MCF 10A (cell line): ENCODE measurements at regions not wholly inside any gene's neighbourhood (a gene's known extent, or its start where the extent isn't known, plus 50 kb on each side); places are given as distances from the start of the nearest gene placed in this dataset.

Experiments used
- BruUV-seq: library from RNA; stranded (reverse); fragments of 400-500 nt; replicated peaks from 2 replicates; lab custom pipeline; 2021; lab: Mats Ljungman, UMichigan
- CTCF ChIA-PET: fragments of 300-600 bp; sonication (Branson Sonifier 250); formaldehyde crosslinking; extraction: SDS; loops from one replicate; lab custom pipeline; 2021; ENCODE audit warnings: antibody characterized with exemption, inconsistent platforms; lab: Yijun Ruan, JAX
- POLR2A ChIA-PET: fragments of 300-600, 350-650 bp; sonication (Branson Sonifier 250); formaldehyde crosslinking; extraction: SDS; loops from one replicate; lab custom pipeline; 2020; ENCODE audit warnings: antibody characterized with exemption, inconsistent platforms; lab: Yijun Ruan, JAX
- DNase-seq: peaks from one replicate; pipeline ENCODE4 v3.0.0-alpha.2; 2018; ENCODE audit not compliant: unreplicated experiment
- H3K27ac Mint-ChIP-seq: one replicate; pipeline ENCODE4 v1.8.0; 2022; ENCODE audit warnings: mild to moderate bottlenecking, low read depth, mixed read lengths; ENCODE audit not compliant: unreplicated experiment
- H3K27me3 Mint-ChIP-seq: one replicate; pipeline ENCODE4 v1.8.0; 2022; ENCODE audit warnings: mixed read lengths; ENCODE audit not compliant: insufficient read depth, unreplicated experiment
- H3K36me3 Mint-ChIP-seq: one replicate; pipeline ENCODE4 v1.8.0; 2022; ENCODE audit warnings: mild to moderate bottlenecking, moderate library complexity, mixed read lengths; ENCODE audit not compliant: insufficient read depth, unreplicated experiment
- H3K4me1 Mint-ChIP-seq: one replicate; pipeline ENCODE4 v1.8.0; 2022; ENCODE audit warnings: mixed read lengths; ENCODE audit not compliant: insufficient read depth, unreplicated experiment
- H3K4me3 Mint-ChIP-seq: one replicate; pipeline ENCODE4 v1.8.0; 2022; ENCODE audit warnings: mild to moderate bottlenecking, moderate library complexity, mixed read lengths; ENCODE audit not compliant: unreplicated experiment
- H3K9me3 Mint-ChIP-seq: one replicate; pipeline ENCODE4 v1.8.0; 2022; ENCODE audit warnings: mixed read lengths; ENCODE audit not compliant: unreplicated experiment
- CTCF ChIP-seq: fragments of 200-600 bp; IDR thresholded peaks from one replicate; pipeline ENCODE4 v1.8.0; 2022; ENCODE audit warnings: antibody characterized with exemption, mild to moderate bottlenecking; ENCODE audit not compliant: unreplicated experiment
- intact Hi-C: fragments of 100-400 bp; cut with micrococcal nuclease; formaldehyde crosslinking; loops from 2 replicates; pipeline ENCODE4 v1.14.1; 2022

- Mint-ChIP-seq H3K27me3 (no peaks in the 10 kb centered on the region), H3K36me3 (no peaks in the 10 kb centered on the region), H3K4me1 (no peaks in the 10 kb centered on the region), H3K9me3 (no peaks in the 10 kb centered on the region), H3K27ac (no peak overlapping the region), H3K4me3 (no peak overlapping the region)
- intact Hi-C loops = no loop called here
- no peak for TF ChIP-seq CTCF
- ChIA-PET CTCF (interaction anchor here (2.3 to 4.1 kb wide), 2 partner anchors 12 to 464 kb away, joined by 7 to 41 read pairs; no protein-coding TSS in a partner anchor), POLR2A (no interaction called here)
- no peak for DNase-seq
- no TSS peak for BruUV-seq
Measured at GRCh38 chr12:107144441-107144840, 51.1 kb upstream of the CRY1 start.

- Mint-ChIP-seq H3K36me3 (no peaks in the 10 kb centered on the region), H3K4me1 (no peaks in the 10 kb centered on the region), H3K9me3 (no peaks in the 10 kb centered on the region), H3K27ac (no peak overlapping the region), H3K4me3 (no peak overlapping the region), H3K27me3 (no peaks in the 10 kb centered on the region)
- BruUV-seq = no TSS peak
- ChIA-PET CTCF (interaction anchor here (0.7 to 4.1 kb wide), 3 partner anchors 13 to 464 kb away, joined by 3 to 41 read pairs (median 7); no protein-coding TSS in a partner anchor), POLR2A (no interaction called here)
- TF ChIP-seq CTCF = no peak
- intact Hi-C loops = no loop called here
- no peak for DNase-seq
Measured at GRCh38 chr12:107144990-107145389, 51.6 kb upstream of the CRY1 start.

DNA sequence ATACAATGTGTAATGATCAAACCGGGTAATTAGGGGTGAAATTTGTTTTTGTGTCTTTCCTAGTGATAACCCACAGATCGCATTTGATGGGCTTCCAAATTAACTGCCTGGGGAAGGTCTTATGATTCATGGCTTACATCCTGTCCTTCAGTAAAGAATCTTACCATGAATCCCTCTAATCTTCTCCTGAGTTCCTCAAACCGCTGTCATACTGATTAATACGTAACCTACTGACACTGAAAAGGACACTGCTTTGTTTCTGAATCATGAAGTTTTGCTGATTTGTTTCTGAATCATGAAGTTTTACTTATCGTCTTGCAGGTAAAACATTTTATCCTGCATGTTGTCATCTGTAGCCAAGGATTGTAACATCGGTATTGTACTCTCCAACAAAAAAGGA, 52.0 kb upstream of the CRY1 start:
- BruUV-seq = no TSS peak
- CTCF ChIA-PET = interaction anchor here (0.7 kb wide), 1 partner anchor 127 kb away, joined by 3 read pairs; no protein-coding TSS in a partner anchor
- no peak overlapping the region for H3K27ac Mint-ChIP-seq
- POLR2A ChIA-PET = no interaction called here
- H3K27me3 Mint-ChIP-seq = no peaks in the 10 kb centered on the region
- intact Hi-C loops = no loop called here
- H3K4me1 Mint-ChIP-seq = no peaks in the 10 kb centered on the region
- peak; percentile 6 for DNase-seq
- H3K36me3 Mint-ChIP-seq = no peaks in the 10 kb centered on the region
- no peaks in the 10 kb centered on the region for H3K9me3 Mint-ChIP-seq
- no peak overlapping the region for H3K4me3 Mint-ChIP-seq
- TF ChIP-seq CTCF = no peak

DNA sequence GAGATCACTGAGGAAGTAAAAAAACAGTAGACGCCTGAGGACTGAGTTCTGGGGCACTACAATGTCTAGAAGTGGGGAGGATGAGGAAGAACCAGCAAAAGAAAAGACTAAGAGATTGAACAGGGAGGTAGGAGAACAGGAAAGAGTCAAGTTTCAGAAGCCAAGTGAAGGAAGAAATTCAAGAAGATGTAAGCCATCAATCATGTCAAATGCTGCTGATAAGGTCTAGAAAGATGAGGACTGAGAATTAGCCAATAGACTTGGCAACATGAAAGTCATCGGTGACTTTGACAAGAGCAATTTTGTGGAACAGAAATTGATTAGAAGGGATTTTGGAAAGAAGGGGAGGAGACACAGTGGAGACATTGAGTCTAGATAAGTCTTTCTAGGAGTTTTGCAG, 54.8 kb upstream of the CRY1 start:
- intact Hi-C loops = no loop called here
- ChIA-PET POLR2A (no interaction called here), CTCF (no interaction called here)
- Mint-ChIP-seq H3K36me3 (no peaks in the 10 kb centered on the region), H3K27me3 (no peaks in the 10 kb centered on the region), H3K4me1 (no peaks in the 10 kb centered on the region), H3K27ac (no peak overlapping the region), H3K9me3 (no peaks in the 10 kb centered on the region), H3K4me3 (no peak overlapping the region)
- no peak for DNase-seq
- no TSS peak for BruUV-seq
- TF ChIP-seq CTCF = no peak
